ENCODE measurements at regions not wholly inside any gene's neighbourhood (a gene's known extent, or its start where the extent isn't known, plus 50 kb on each side); places are given as distances from the start of the nearest gene placed in this dataset.

- TF ChIP-seq, protein P1, sequence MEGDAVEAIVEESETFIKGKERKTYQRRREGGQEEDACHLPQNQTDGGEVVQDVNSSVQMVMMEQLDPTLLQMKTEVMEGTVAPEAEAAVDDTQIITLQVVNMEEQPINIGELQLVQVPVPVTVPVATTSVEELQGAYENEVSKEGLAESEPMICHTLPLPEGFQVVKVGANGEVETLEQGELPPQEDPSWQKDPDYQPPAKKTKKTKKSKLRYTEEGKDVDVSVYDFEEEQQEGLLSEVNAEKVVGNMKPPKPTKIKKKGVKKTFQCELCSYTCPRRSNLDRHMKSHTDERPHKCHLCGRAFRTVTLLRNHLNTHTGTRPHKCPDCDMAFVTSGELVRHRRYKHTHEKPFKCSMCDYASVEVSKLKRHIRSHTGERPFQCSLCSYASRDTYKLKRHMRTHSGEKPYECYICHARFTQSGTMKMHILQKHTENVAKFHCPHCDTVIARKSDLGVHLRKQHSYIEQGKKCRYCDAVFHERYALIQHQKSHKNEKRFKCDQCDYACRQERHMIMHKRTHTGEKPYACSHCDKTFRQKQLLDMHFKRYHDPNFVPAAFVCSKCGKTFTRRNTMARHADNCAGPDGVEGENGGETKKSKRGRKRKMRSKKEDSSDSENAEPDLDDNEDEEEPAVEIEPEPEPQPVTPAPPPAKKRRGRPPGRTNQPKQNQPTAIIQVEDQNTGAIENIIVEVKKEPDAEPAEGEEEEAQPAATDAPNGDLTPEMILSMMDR (IDR thresholded peaks at IDR 0.05; ENCODE audit: borderline replicate concordance), result no peak
- no peak for DNase-seq
- no peak overlapping the region for H3K4me3 ChIP-seq
- peaks cover 5% of the 10 kb centered on the region for H3K4me1 ChIP-seq
- H3K36me3 ChIP-seq, result no peaks in the 10 kb centered on the region
- peaks cover 7% of the 10 kb centered on the region for H3K9me3 ChIP-seq (replicated peaks)
- no peak overlapping the region for H3K27ac ChIP-seq (replicated peaks)
- intact Hi-C loops (cut with micrococcal nuclease), result no loop called here
- no peaks in the 10 kb centered on the region for H3K27me3 ChIP-seq (ENCODE audit: low read depth)
Observed at GRCh38 chr6:104629826-104630225, 229.9 kb downstream of the HACE1 start.

DNA sequence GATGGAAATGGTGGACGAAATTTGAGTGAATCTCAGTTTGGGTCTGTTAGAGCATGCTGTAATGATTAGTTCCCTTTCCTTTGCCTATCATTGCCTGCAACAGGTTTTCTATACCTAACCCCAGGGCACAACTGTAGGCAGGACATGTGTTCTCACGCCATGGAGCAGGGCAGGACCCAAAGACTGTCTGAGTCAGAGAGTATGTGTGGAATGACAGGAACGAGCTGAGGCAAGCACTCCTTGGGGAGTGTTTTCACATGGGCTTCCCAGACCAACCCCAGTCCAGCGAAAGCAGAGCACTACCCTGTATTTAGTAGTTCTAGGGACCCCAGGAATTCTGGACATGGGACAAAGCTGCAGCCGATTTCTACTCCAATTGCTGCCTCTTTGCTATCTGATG is 234.2 kb downstream of the HACE1 start:
- no peak for DNase-seq
- H3K9me3 ChIP-seq (replicated peaks), result no peaks in the 10 kb centered on the region
- TF ChIP-seq, protein P1 (IDR thresholded peaks at IDR 0.05; ENCODE audit: borderline replicate concordance), result no peak
- no peaks in the 10 kb centered on the region for H3K27me3 ChIP-seq (ENCODE audit: low read depth)
- H3K27ac ChIP-seq (replicated peaks), result no peak overlapping the region
- H3K36me3 ChIP-seq, result no peaks in the 10 kb centered on the region
- no peak overlapping the region for H3K4me3 ChIP-seq
- no peaks in the 10 kb centered on the region for H3K4me1 ChIP-seq
- intact Hi-C loops (cut with micrococcal nuclease), result no loop called here

- TF ChIP-seq, protein P1 (IDR thresholded peaks at IDR 0.05; ENCODE audit: borderline replicate concordance), result peak; percentile 10
- no peak overlapping the region for H3K4me3 ChIP-seq
- no peaks in the 10 kb centered on the region for H3K4me1 ChIP-seq
- no peaks in the 10 kb centered on the region for H3K27me3 ChIP-seq (ENCODE audit: low read depth)
- intact Hi-C loops (cut with micrococcal nuclease), result no loop called here
- no peaks in the 10 kb centered on the region for H3K9me3 ChIP-seq (replicated peaks)
- no peak for DNase-seq
- H3K36me3 ChIP-seq, result no peaks in the 10 kb centered on the region
- no peak overlapping the region for H3K27ac ChIP-seq (replicated peaks)
Observed at GRCh38 chr6:104623052-104623690, 236.5 kb downstream of the HACE1 start.

DNA sequence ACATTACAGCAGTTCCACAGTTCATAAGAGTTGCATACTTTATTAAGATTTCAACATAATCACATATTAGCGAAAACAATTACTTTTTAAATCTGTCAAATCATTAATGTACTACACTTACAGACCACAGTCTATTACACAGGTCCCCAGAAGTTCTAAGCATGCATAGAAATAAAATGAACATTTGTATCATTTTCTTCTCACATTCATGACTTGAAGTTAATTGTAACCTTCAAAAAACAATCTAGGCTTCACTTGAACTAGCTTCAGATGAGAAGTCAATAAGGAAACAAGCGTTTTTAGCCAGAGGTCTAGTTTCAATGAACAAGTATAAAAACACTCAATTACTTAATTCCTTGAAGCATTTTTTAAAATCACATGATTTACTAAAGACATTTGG is 238.3 kb downstream of the HACE1 start:
- Histone ChIP-seq H3K36me3 (no peaks in the 10 kb centered on the region), H3K9me3 (replicated peaks) (no peaks in the 10 kb centered on the region), H3K27ac (replicated peaks) (no peak overlapping the region), H3K4me3 (no peak overlapping the region), H3K27me3 (ENCODE audit: low read depth) (no peaks in the 10 kb centered on the region), H3K4me1 (no peaks in the 10 kb centered on the region)
- intact Hi-C loops (cut with micrococcal nuclease), result no loop called here
- no peak for DNase-seq
- TF ChIP-seq, protein P1 (IDR thresholded peaks at IDR 0.05; ENCODE audit: borderline replicate concordance), result no peak

- TF ChIP-seq, protein P1 (IDR thresholded peaks at IDR 0.05; ENCODE audit: borderline replicate concordance), result no peak
- intact Hi-C loops (cut with micrococcal nuclease), result no loop called here
- H3K4me1 ChIP-seq, result peaks cover 11% of the 10 kb centered on the region
- no peak overlapping the region for H3K27ac ChIP-seq (replicated peaks)
- DNase-seq, result no peak
- no peaks in the 10 kb centered on the region for H3K36me3 ChIP-seq
- no peaks in the 10 kb centered on the region for H3K27me3 ChIP-seq (ENCODE audit: low read depth)
- H3K9me3 ChIP-seq (replicated peaks), result no peaks in the 10 kb centered on the region
- H3K4me3 ChIP-seq, result no peak overlapping the region
Observed at GRCh38 chr6:104617591-104617990, 242.1 kb downstream of the HACE1 start.

Measured in left ventricle myocardium inferior (tissue), 1 donor.